HG02852 (cell line): ENCODE measurements at regions not wholly inside any gene's neighbourhood (a gene's known extent, or its start where the extent isn't known, plus 50 kb on each side); places are given as distances from the start of the nearest gene placed in this dataset.

Experiments used
- ATAC-seq: cut with Tn5 transposase; IDR thresholded peaks from one replicate; pipeline ENCODE4 v1.9.1; 2021; ENCODE audit warnings: mild to moderate bottlenecking, moderate library complexity; ENCODE audit not compliant: unreplicated experiment

GRCh38 chr3:144129536-144130214 lies 158.1 kb downstream of the DIPK2A start:
- no peak for ATAC-seq

GRCh38 chr3:144141074-144141473 lies 169.5 kb downstream of the DIPK2A start:
- ATAC-seq: no peak

- no peak for ATAC-seq
Measured at GRCh38 chr3:144141496-144141895, 169.9 kb downstream of the DIPK2A start.

- no peak for ATAC-seq
Measured at GRCh38 chr3:144142151-144142840, 170.7 kb downstream of the DIPK2A start.

GRCh38 chr3:144148356-144148755 lies 176.7 kb downstream of the DIPK2A start:
- ATAC-seq: no peak

- ATAC-seq: no peak
Measured at GRCh38 chr3:144151983-144152382, 180.4 kb downstream of the DIPK2A start.

- ATAC-seq: no peak
Measured at GRCh38 chr3:144160627-144161026, 189.0 kb downstream of the DIPK2A start.

GRCh38 chr3:144162042-144162441 lies 190.4 kb downstream of the DIPK2A start:
- ATAC-seq: no peak

- no peak for ATAC-seq
Measured at GRCh38 chr3:144164352-144164751, 192.7 kb downstream of the DIPK2A start.

- ATAC-seq: no peak
Measured at GRCh38 chr3:144165482-144165881, 193.9 kb downstream of the DIPK2A start.

- ATAC-seq: no peak
Measured at GRCh38 chr3:144167634-144168033, 196.0 kb downstream of the DIPK2A start.

GRCh38 chr3:144173491-144173890 lies 201.9 kb downstream of the DIPK2A start:
- ATAC-seq: no peak

GRCh38 chr3:144175644-144176425 lies 204.2 kb downstream of the DIPK2A start:
- no peak for ATAC-seq

GRCh38 chr3:144177649-144178048 lies 206.0 kb downstream of the DIPK2A start:
- ATAC-seq: no peak

GRCh38 chr3:144178607-144179006 lies 207.0 kb downstream of the DIPK2A start:
- no peak for ATAC-seq

GRCh38 chr3:144181062-144181461 lies 209.4 kb downstream of the DIPK2A start:
- ATAC-seq: no peak

- no peak for ATAC-seq
Measured at GRCh38 chr3:144182501-144182900, 210.9 kb downstream of the DIPK2A start.

GRCh38 chr3:144185276-144185675 lies 213.7 kb downstream of the DIPK2A start:
- ATAC-seq: no peak

GRCh38 chr3:144187531-144188210 lies 216.0 kb downstream of the DIPK2A start:
- ATAC-seq: no peak

- no peak for ATAC-seq
Measured at GRCh38 chr3:144189044-144189443, 217.4 kb downstream of the DIPK2A start.

- ATAC-seq: no peak
Measured at GRCh38 chr3:144197116-144197515, 225.5 kb downstream of the DIPK2A start.
